ENCODE measurements at regions not wholly inside any gene's neighbourhood (a gene's known extent, or its start where the extent isn't known, plus 50 kb on each side); places are given as distances from the start of the nearest gene placed in this dataset.

DNA sequence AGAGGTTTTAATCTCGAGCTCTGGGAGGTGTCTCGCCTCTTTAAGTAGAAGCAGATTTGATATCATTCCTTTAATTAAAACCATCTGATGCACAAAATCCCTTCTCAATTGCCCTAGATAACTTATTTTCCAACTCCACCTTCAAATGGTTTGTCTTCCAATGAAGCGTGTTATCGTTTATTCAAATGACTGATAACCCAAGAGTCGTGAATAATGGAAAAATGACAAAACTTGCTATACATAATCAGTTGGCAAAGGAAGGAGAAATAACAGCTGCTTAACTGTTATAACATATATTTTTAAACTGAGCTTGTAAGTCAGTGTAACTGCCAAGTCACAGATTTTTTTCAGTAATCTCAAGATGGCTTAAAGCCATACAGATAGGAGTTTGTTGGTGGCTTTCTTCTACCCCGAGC, 144.6 kb downstream of the QPCT start:
- TF ChIP-seq, protein P1, sequence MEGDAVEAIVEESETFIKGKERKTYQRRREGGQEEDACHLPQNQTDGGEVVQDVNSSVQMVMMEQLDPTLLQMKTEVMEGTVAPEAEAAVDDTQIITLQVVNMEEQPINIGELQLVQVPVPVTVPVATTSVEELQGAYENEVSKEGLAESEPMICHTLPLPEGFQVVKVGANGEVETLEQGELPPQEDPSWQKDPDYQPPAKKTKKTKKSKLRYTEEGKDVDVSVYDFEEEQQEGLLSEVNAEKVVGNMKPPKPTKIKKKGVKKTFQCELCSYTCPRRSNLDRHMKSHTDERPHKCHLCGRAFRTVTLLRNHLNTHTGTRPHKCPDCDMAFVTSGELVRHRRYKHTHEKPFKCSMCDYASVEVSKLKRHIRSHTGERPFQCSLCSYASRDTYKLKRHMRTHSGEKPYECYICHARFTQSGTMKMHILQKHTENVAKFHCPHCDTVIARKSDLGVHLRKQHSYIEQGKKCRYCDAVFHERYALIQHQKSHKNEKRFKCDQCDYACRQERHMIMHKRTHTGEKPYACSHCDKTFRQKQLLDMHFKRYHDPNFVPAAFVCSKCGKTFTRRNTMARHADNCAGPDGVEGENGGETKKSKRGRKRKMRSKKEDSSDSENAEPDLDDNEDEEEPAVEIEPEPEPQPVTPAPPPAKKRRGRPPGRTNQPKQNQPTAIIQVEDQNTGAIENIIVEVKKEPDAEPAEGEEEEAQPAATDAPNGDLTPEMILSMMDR (IDR thresholded peaks at IDR 0.05; ENCODE audit: insufficient read depth, low read depth, low read length, missing control alignments): no peak
- no peak overlapping the region for H3K4me3 ChIP-seq (ENCODE audit: low read length)

DNA sequence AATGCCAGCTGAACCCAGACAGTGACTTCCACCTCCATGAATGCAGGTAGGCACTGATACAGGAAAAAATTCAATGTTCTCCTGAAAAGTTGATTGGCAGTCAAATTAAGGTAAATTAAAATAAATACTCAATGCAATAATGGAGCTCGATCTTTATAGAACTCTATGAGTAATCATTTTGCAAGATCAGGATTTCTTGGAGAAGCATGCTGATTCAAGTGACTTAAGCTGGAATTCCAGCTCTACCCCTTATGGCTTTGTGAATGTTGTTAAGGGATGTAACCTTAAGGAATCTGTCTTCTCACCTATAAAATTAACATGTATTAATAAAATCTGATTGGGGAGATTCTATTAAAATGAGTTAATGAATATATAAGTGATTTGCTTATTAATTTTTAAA, 145.1 kb downstream of the QPCT start:
- H3K4me3 ChIP-seq (ENCODE audit: low read length): no peak overlapping the region
- TF ChIP-seq, protein P1 (IDR thresholded peaks at IDR 0.05; ENCODE audit: insufficient read depth, low read depth, low read length, missing control alignments): no peak
- DNase-seq (ENCODE audit: low read depth): peak; percentile 21

More for the DNA sequence above, 144.6 kb downstream of the QPCT start:
- no peak for DNase-seq (ENCODE audit: low read depth)

DNA sequence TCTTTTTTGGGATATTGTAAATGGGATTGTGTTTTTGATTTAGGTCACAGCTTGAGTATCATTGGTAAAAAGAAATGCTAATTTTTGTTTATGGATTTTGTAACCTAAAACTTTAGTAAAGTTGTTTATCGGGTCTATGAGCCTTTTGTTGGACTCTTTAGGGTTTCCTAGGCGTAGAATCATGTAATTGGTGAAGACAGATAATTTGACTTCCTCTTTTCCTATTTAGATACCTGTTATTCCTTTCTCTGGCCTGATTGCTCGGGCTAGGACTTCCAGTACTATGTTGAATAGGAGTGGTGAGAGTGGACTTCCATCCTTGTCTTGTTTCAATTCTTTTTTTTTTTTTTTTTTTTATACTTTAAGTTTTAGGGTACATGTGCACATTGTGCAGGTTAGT, 149.0 kb downstream of the QPCT start:
- no peak overlapping the region for H3K4me3 ChIP-seq (ENCODE audit: low read length)
- TF ChIP-seq, protein P1 (IDR thresholded peaks at IDR 0.05; ENCODE audit: insufficient read depth, low read depth, low read length, missing control alignments): no peak

DNA sequence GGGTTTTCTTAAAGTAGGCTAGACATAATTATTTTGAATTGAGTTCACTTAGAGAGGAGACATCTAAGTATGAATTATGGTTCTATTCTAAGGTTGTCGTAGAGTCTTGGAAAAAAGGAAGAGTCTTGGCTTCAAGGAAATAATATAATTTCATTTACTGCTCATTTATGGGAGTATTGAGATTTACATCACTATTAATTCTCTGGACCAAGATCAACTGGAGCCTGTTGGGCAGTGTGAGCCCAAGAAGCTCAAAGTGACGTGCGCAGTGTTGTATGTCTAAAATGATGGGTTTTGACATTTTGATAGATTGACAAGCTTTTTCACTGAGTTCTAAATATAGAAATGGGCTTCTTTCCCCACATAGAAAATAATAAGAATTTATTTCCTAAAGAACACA, 154.7 kb downstream of the QPCT start:
- DNase-seq (ENCODE audit: low read depth): no peak
- H3K4me3 ChIP-seq (ENCODE audit: low read length): no peak overlapping the region
- TF ChIP-seq, protein P1 (IDR thresholded peaks at IDR 0.05; ENCODE audit: insufficient read depth, low read depth, low read length, missing control alignments): no peak

More for the DNA sequence above, 149.0 kb downstream of the QPCT start:
- no peak for DNase-seq (ENCODE audit: low read depth)

DNA sequence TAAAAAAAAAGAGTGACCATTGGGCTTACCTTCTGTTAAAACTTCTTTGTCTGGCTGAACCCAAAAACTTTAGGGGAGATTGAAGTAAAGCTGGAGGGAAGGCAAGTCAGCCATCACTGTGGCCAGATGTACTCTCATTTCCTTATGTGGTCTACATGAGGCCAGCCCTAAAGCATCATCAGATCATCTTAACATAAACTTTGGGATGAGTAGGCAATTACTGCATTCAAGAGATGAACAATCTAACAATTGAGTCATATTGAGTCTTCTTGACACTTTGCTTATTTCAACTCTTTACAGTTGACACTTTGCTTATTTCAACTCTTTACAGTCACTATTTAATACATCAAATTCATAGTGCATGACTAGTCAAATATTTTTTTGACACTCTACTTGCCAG, 155.6 kb downstream of the QPCT start:
- no peak overlapping the region for H3K4me3 ChIP-seq (ENCODE audit: low read length)
- TF ChIP-seq, protein P1 (IDR thresholded peaks at IDR 0.05; ENCODE audit: insufficient read depth, low read depth, low read length, missing control alignments): no peak
- DNase-seq (ENCODE audit: low read depth): peak; percentile 27

DNA sequence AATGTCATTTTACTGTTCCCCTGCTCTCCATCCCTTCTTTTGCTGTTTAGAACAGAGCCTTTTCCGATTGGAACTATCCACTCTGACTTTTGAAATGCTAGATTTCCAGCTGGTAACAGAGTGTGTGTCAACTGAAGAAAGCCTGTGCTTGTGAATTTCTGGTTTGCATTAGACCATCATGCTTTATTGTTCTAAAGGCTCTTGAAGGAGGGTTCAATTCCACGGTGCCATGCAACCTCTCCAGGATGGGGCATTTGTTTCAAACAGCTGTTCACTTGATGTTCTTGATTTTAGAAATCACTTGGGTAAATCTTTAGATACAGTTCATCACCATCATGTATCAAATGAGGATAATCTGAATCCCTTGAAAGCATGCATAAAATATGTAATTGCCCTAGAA, 156.7 kb downstream of the QPCT start:
- no peak overlapping the region for H3K4me3 ChIP-seq (ENCODE audit: low read length)
- TF ChIP-seq, protein P1 (IDR thresholded peaks at IDR 0.05; ENCODE audit: insufficient read depth, low read depth, low read length, missing control alignments): no peak
- no peak for DNase-seq (ENCODE audit: low read depth)

DNA sequence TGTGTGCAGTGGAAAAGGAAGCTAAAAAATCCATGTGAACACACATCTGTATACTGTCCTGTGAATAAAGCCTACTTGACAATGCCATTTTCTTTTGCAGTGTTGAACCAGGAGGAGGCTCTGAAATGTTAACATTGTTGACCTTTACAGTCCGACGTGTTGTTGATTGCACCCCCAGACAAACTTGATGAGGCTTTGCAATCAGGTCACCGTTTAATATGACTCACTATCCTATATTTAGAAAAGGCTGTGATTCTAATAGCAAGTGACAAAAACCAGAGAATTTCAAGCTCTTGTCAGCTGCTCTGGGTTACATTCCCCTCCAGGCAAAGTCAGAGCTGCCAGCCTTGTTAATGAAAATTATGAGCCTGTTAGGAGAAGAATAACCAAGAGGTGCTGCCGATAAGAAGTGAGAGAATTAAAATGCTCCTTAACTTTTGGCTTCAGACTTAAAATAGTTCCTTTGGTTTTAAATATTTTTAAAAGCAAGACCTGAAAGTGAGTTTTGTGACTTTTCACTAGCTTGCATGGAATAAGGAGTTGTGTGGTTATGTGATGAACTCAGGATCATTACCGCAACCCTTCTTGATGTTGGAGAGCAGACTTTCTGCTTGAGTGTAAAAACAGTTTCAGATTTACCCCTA, 162.1 kb downstream of the QPCT start:
- DNase-seq (ENCODE audit: low read depth): no peak
- TF ChIP-seq, protein P1 (IDR thresholded peaks at IDR 0.05; ENCODE audit: insufficient read depth, low read depth, low read length, missing control alignments): no peak
- no peak overlapping the region for H3K4me3 ChIP-seq (ENCODE audit: low read length)
